Neuronal stem cell (in vitro differentiated cells): ENCODE measurements at regions not wholly inside any gene's neighbourhood (a gene's known extent, or its start where the extent isn't known, plus 50 kb on each side); places are given as distances from the start of the nearest gene placed in this dataset.

ENCODE experiments used
- DNase-seq: peaks from one replicate; pipeline ENCODE4 v3.0.0-alpha.2; 2013; ENCODE audit warnings: low spot score
- H2AFZ ChIP-seq: one replicate; pipeline ENCODE4 v1.6.1; 2013; ENCODE audit warnings: mild to moderate bottlenecking, low read length, inconsistent platforms
- H2AK5ac ChIP-seq: 2 replicates; pipeline ENCODE4 v1.6.1; 2013; ENCODE audit warnings: low read depth, mild to moderate bottlenecking, inconsistent platforms, low read length, moderate library complexity, mixed read lengths
- H2BK120ac ChIP-seq: 2 replicates; pipeline ENCODE4 v1.6.1; 2013; ENCODE audit warnings: low read depth, mild to moderate bottlenecking, inconsistent platforms, low read length, moderate library complexity, mixed read lengths
- H2BK12ac ChIP-seq: one replicate; pipeline ENCODE4 v1.6.1; 2013; ENCODE audit warnings: low read length, inconsistent platforms
- H2BK15ac ChIP-seq: 2 replicates; pipeline ENCODE4 v1.6.1; 2013; ENCODE audit warnings: mild to moderate bottlenecking, low read length, inconsistent platforms, mixed read lengths
- H2BK5ac ChIP-seq: one replicate; pipeline ENCODE4 v1.6.1; 2013; ENCODE audit warnings: inconsistent platforms, mild to moderate bottlenecking, low read length, moderate library complexity
- H3K14ac ChIP-seq: one replicate; pipeline ENCODE4 v1.6.1; 2013; ENCODE audit warnings: low read length, inconsistent platforms
- H3K18ac ChIP-seq: 2 replicates; pipeline ENCODE4 v1.6.1; 2013; ENCODE audit warnings: low read length, inconsistent platforms
- H3K23ac ChIP-seq: 2 replicates; pipeline ENCODE4 v1.6.1; 2013; ENCODE audit warnings: low read depth, mild to moderate bottlenecking, mixed read lengths, low read length, inconsistent platforms; ENCODE audit not compliant: poor library complexity
- H3K27ac ChIP-seq: replicated peaks from 3 replicates; pipeline ENCODE4 v1.5.1; 2013; ENCODE audit warnings: low read length, inconsistent platforms
- H3K27me3 ChIP-seq, 3 experiments: 2 replicates each; pipeline ENCODE4 v1.6.1; 2013; ENCODE audit warnings: low read length in 3 of 3, mild to moderate bottlenecking in 2 of 3, inconsistent platforms in 1 of 3, low read depth in 1 of 3, mixed read lengths in 1 of 3, moderate library complexity in 1 of 3; ENCODE audit not compliant: control insufficient read depth in 3 of 3, insufficient read depth in 3 of 3
- H3K36me3 ChIP-seq, 2 donors: replicated peaks in 1 of 2; 2 replicates each; pipeline ENCODE4 v1.6.1; 2013; ENCODE audit warnings: low read length in 2 of 2; ENCODE audit not compliant: control insufficient read depth in 2 of 2, insufficient read depth in 2 of 2
- H3K4ac ChIP-seq: 2 replicates; pipeline ENCODE4 v1.6.1; 2013; ENCODE audit warnings: inconsistent platforms, mild to moderate bottlenecking, low read length, moderate library complexity
- H3K4me1 ChIP-seq, 2 donors: 1 replicate in 1 of 2; 2 replicates in 1 of 2; pipeline ENCODE4 v1.6.1; 2013; ENCODE audit warnings: low read length in 2 of 2, low read depth in 1 of 2; ENCODE audit not compliant: control insufficient read depth in 2 of 2, insufficient read depth in 1 of 2
- H3K4me2 ChIP-seq: one replicate; pipeline ENCODE4 v1.6.1; 2013; ENCODE audit warnings: mild to moderate bottlenecking, low read length, inconsistent platforms; ENCODE audit not compliant: insufficient read depth, poor library complexity, severe bottlenecking
- H3K4me3 ChIP-seq, 2 donors: 2 replicates each; pipeline ENCODE4 v1.5.1; 2013; ENCODE audit warnings: low read length in 2 of 2, mild to moderate bottlenecking in 2 of 2, inconsistent platforms in 1 of 2, moderate library complexity in 1 of 2
- H3K79me1 ChIP-seq: one replicate; pipeline ENCODE4 v1.6.1; 2013; ENCODE audit warnings: low read depth, mild to moderate bottlenecking, inconsistent platforms, low read length, moderate library complexity
- H3K9ac ChIP-seq: one replicate; pipeline ENCODE4 v1.6.1; 2013; ENCODE audit warnings: mild to moderate bottlenecking, low read depth, low read length, inconsistent platforms; ENCODE audit not compliant: poor library complexity
- H3K9me3 ChIP-seq, 2 donors: replicated peaks in 1 of 2; 2 replicates each; pipeline versions ENCODE3 to v1.6.1; 2013; ENCODE audit warnings: low read length in 2 of 2, mild to moderate bottlenecking in 2 of 2, inconsistent platforms in 1 of 2, low read depth in 1 of 2, mixed read lengths in 1 of 2, moderate library complexity in 1 of 2; ENCODE audit not compliant: control insufficient read depth in 2 of 2, insufficient read depth in 1 of 2
- H4K8ac ChIP-seq: one replicate; pipeline ENCODE4 v1.6.1; 2013; ENCODE audit warnings: low read depth, mild to moderate bottlenecking, inconsistent platforms, low read length, moderate library complexity
- H4K91ac ChIP-seq: one replicate; pipeline ENCODE4 v1.6.1; 2013; ENCODE audit warnings: low read length, low read depth, mild to moderate bottlenecking, inconsistent platforms; ENCODE audit not compliant: poor library complexity
- WGBS, 2 donors: extraction: QIAGEN DNeasy Blood & Tissue Kit; methylation state at CpG; one replicate each; pipeline ENCODE4 v1.1.7; 2013; ENCODE audit warnings: missing lambda C conversion rate in 2 of 2, mixed read lengths in 1 of 2; ENCODE audit not compliant: insufficient read length in 2 of 2, insufficient replicate concordance in 1 of 2; ENCODE audit errors: extremely low coverage in 2 of 2; 5-methylcytosine and 5-hydroxymethylcytosine counted together

DNA sequence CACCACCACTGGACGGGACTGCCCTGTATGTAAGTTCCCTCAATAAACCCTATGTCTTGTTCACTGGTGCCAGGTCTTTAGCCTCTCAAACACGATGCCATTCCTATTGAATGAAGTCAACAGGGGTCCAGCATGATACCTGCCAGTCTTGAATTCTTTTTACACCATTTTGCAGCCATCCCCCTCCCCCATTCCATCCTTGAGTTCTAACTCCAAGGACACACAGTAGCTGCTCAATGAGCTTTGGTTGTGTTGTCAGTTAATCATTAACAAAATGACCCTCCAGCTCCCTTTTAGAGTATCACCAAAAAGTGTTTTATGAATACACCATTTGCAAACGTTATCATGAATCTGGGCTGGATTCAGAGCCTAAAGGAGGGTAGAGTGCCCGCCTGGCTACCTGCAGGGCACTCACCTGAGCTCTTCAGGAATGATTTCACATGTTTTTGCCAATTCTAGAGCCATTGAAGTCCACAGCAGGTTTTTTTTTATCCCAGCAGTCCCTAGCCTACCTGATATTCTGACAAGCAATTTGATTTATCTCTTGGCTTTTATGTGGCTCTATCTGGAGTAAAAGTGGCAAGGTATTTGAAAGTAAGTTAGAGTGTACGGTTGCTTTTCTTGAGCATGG, 271.8 kb downstream of the SMARCA2 start:
- Histone ChIP-seq H3K4me2 (no peak overlapping the region), H2BK5ac (no peak overlapping the region), H3K4me3 (no peak overlapping the region), H3K18ac (no peak overlapping the region), H2BK12ac (no peak overlapping the region), H3K23ac (no peak overlapping the region), H2BK15ac (no peak overlapping the region), H3K36me3 (no peaks in the 10 kb centered on the region), H4K91ac (no peak overlapping the region), H4K8ac (no peak overlapping the region), H3K4me1 (peaks cover 0 to 3% of the 10 kb centered on the region in 2 donors), H3K79me1 (no peaks in the 10 kb centered on the region), H3K27me3 (no peaks in the 10 kb centered on the region), H3K4ac (no peak overlapping the region), H2BK120ac (no peak overlapping the region), H2AK5ac (no peak overlapping the region), H3K9ac (no peak overlapping the region), H2AFZ (no peak overlapping the region), H3K14ac (no peak overlapping the region), H3K9me3 (no peaks in the 10 kb centered on the region), H3K27ac (no peak overlapping the region)
- WGBS, 2 donors: no CpG with 5 or more reads among the region's 5 CpGs
- no peak for DNase-seq

DNA sequence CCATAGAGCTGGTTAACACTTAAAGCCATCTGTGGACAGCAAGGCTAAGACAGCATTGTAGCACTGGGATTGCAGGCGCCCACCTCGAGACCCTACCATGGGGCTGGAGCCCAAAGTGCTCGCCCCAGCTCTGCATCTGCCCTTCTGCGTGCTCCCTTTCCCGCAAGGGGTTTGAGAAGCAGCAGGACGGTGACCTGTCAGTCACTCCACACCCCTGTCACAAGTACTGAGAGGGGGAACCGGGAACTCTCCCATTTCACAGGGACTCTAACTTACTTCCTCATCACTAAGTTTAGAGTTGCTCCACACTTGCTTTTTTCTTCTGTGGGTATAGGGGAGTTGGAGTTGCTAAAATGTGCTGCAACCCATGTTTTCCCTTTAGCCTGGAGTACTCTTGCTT, 273.2 kb downstream of the SMARCA2 start:
- H3K4me1 ChIP-seq: peaks cover 0 to 2% of the 10 kb centered on the region in 2 donors
- H3K18ac ChIP-seq: no peak overlapping the region
- H3K4me3 ChIP-seq: no peak overlapping the region
- no peak overlapping the region for H2BK12ac ChIP-seq
- H2BK15ac ChIP-seq: no peak overlapping the region
- H3K27ac ChIP-seq: no peak overlapping the region
- no peak overlapping the region for H2AK5ac ChIP-seq
- H4K8ac ChIP-seq: no peak overlapping the region
- no peak overlapping the region for H2AFZ ChIP-seq
- no peaks in the 10 kb centered on the region for H3K36me3 ChIP-seq
- DNase-seq: no peak
- no peaks in the 10 kb centered on the region for H3K79me1 ChIP-seq
- H2BK120ac ChIP-seq: no peak overlapping the region
- H3K4me2 ChIP-seq: no peak overlapping the region
- no peaks in the 10 kb centered on the region for H3K27me3 ChIP-seq
- H3K23ac ChIP-seq: no peak overlapping the region
- WGBS, 2 donors: no CpG with 5 or more reads among the region's 7 CpGs
- H3K14ac ChIP-seq: no peak overlapping the region
- H4K91ac ChIP-seq: no peak overlapping the region
- no peaks in the 10 kb centered on the region for H3K9me3 ChIP-seq
- no peak overlapping the region for H2BK5ac ChIP-seq
- H3K4ac ChIP-seq: no peak overlapping the region
- H3K9ac ChIP-seq: no peak overlapping the region

DNA sequence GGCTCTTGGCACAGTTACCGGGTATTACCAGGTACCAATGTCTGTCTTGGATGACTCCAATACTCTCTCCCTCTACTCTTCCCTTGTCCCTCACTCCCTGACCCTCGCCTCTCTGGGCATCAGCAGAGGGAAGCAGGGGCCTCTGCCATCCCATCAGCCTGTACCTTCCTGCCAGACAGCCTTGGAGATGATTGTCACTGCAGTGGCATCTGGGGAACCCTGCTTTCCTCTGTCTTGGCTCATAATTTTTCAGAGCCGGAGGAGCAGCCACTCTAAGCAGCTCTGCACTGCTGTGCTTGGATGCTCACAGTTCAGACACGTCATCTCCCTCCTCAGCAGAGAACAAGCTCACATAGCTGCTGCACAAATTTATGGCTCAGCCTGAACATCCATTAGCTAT, 274.1 kb downstream of the SMARCA2 start:
- Histone ChIP-seq H2BK12ac (no peak overlapping the region), H3K14ac (no peak overlapping the region), H3K27ac (no peak overlapping the region), H3K36me3 (no peaks in the 10 kb centered on the region), H2BK15ac (no peak overlapping the region), H3K4me3 (no peak overlapping the region), H3K4ac (no peak overlapping the region), H4K8ac (no peak overlapping the region), H3K4me1 (peaks cover 0 to 2% of the 10 kb centered on the region in 2 donors), H2BK5ac (no peak overlapping the region), H2AK5ac (no peak overlapping the region), H4K91ac (no peak overlapping the region), H2BK120ac (no peak overlapping the region), H3K23ac (no peak overlapping the region), H3K9ac (no peak overlapping the region), H3K79me1 (no peaks in the 10 kb centered on the region), H3K18ac (no peak overlapping the region), H3K4me2 (no peak overlapping the region), H3K27me3 (no peaks in the 10 kb centered on the region), H2AFZ (peak overlapping the region; percentile 27), H3K9me3 (no peaks in the 10 kb centered on the region)
- no peak for DNase-seq
- WGBS, 2 donors: no CpG with 5 or more reads among the region's 4 CpGs

DNA sequence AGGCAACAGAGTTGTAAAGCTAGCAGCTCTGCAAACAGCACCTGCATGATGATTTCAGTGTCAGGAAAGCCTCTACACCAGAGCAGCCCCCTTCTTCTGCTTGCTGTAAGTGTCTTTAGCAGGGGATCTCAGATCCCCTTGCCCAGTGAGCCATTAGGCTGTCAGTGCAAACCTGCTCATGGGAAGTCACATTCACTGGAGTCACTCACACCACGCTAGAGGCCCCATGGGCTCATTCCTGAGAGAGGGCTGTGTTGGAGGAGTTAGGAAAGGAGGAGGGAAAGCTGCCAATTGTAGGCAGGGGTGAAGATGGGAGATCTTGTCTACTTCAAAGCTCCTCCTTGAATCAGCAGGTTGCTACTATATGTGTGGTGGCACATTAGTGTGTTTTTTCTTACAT, 275.2 kb downstream of the SMARCA2 start:
- Histone ChIP-seq H3K27ac (no peak overlapping the region), H2BK15ac (no peak overlapping the region), H3K4me1 (peaks cover 0 to 2% of the 10 kb centered on the region in 2 donors), H2BK12ac (no peak overlapping the region), H2BK5ac (no peak overlapping the region), H3K9me3 (no peaks in the 10 kb centered on the region), H2BK120ac (no peak overlapping the region), H3K9ac (no peak overlapping the region), H4K91ac (no peak overlapping the region), H3K18ac (no peak overlapping the region), H3K14ac (no peak overlapping the region), H3K4ac (no peak overlapping the region), H3K23ac (no peak overlapping the region), H3K36me3 (no peaks in the 10 kb centered on the region), H2AFZ (no peak overlapping the region), H3K4me2 (no peak overlapping the region), H4K8ac (no peak overlapping the region), H3K4me3 (no peak overlapping the region), H3K79me1 (no peaks in the 10 kb centered on the region), H3K27me3 (no peaks in the 10 kb centered on the region), H2AK5ac (no peak overlapping the region)
- DNase-seq: no peak
- WGBS, 2 donors: no CpG with 5 or more reads among the region's 1 CpG
